H1 (cell line): ENCODE measurements at regions not wholly inside any gene's neighbourhood (a gene's known extent, or its start where the extent isn't known, plus 50 kb on each side); places are given as distances from the start of the nearest gene placed in this dataset.

ENCODE experiments used
- ATF2 ChIP-seq: IDR thresholded peaks from 2 replicates; pipeline ENCODE4 v1.6.1; 2012; ENCODE audit warnings: low read length, inconsistent platforms
- CEBPB ChIP-seq: IDR thresholded peaks from 2 replicates; pipeline ENCODE4 v1.6.1; 2012; ENCODE audit warnings: low read depth, low read length
- CTCF ChIP-seq, 3 experiments: IDR thresholded peaks; 1 replicate in 2 of 3; 2 replicates in 1 of 3; pipeline versions ENCODE4 v1.5.1 to v1.6.1; 2011; ENCODE audit warnings: low read length in 3 of 3, mild to moderate bottlenecking in 3 of 3, inconsistent platforms in 2 of 3, low read depth in 1 of 3, moderate library complexity in 1 of 3; ENCODE audit not compliant: insufficient read depth in 1 of 3; ENCODE audit errors: control extremely low read depth in 1 of 3
- KDM5A ChIP-seq: fragments of 200-600 bp; IDR thresholded peaks from 2 replicates; pipeline ENCODE4 v1.7.1; 2012; ENCODE audit warnings: mild to moderate bottlenecking, low read length, inconsistent platforms, mixed read lengths
- PHF8 ChIP-seq: fragments of 200-600 bp; sonication (generic); conservative IDR thresholded peaks from 2 replicates; pipeline ENCODE4 v1.7.1; 2012; ENCODE audit warnings: low read depth, mild to moderate bottlenecking, inconsistent platforms, low read length, moderate library complexity
- RXRA ChIP-seq: IDR thresholded peaks from 2 replicates; pipeline ENCODE4 v1.6.1; 2011; ENCODE audit warnings: low read depth, mild to moderate bottlenecking, low read length, moderate library complexity; ENCODE audit not compliant: insufficient read depth
- TF ChIP-seq, protein P1 (sequence below): fragments of 300-600 bp; sonication (generic); IDR thresholded peaks from 2 replicates; pipeline ENCODE4 v1.7.1; 2012; ENCODE audit warnings: low read length, moderate library complexity, mild to moderate bottlenecking, inconsistent platforms; ENCODE audit not compliant: insufficient replicate concordance

- TF ChIP-seq, protein P1, sequence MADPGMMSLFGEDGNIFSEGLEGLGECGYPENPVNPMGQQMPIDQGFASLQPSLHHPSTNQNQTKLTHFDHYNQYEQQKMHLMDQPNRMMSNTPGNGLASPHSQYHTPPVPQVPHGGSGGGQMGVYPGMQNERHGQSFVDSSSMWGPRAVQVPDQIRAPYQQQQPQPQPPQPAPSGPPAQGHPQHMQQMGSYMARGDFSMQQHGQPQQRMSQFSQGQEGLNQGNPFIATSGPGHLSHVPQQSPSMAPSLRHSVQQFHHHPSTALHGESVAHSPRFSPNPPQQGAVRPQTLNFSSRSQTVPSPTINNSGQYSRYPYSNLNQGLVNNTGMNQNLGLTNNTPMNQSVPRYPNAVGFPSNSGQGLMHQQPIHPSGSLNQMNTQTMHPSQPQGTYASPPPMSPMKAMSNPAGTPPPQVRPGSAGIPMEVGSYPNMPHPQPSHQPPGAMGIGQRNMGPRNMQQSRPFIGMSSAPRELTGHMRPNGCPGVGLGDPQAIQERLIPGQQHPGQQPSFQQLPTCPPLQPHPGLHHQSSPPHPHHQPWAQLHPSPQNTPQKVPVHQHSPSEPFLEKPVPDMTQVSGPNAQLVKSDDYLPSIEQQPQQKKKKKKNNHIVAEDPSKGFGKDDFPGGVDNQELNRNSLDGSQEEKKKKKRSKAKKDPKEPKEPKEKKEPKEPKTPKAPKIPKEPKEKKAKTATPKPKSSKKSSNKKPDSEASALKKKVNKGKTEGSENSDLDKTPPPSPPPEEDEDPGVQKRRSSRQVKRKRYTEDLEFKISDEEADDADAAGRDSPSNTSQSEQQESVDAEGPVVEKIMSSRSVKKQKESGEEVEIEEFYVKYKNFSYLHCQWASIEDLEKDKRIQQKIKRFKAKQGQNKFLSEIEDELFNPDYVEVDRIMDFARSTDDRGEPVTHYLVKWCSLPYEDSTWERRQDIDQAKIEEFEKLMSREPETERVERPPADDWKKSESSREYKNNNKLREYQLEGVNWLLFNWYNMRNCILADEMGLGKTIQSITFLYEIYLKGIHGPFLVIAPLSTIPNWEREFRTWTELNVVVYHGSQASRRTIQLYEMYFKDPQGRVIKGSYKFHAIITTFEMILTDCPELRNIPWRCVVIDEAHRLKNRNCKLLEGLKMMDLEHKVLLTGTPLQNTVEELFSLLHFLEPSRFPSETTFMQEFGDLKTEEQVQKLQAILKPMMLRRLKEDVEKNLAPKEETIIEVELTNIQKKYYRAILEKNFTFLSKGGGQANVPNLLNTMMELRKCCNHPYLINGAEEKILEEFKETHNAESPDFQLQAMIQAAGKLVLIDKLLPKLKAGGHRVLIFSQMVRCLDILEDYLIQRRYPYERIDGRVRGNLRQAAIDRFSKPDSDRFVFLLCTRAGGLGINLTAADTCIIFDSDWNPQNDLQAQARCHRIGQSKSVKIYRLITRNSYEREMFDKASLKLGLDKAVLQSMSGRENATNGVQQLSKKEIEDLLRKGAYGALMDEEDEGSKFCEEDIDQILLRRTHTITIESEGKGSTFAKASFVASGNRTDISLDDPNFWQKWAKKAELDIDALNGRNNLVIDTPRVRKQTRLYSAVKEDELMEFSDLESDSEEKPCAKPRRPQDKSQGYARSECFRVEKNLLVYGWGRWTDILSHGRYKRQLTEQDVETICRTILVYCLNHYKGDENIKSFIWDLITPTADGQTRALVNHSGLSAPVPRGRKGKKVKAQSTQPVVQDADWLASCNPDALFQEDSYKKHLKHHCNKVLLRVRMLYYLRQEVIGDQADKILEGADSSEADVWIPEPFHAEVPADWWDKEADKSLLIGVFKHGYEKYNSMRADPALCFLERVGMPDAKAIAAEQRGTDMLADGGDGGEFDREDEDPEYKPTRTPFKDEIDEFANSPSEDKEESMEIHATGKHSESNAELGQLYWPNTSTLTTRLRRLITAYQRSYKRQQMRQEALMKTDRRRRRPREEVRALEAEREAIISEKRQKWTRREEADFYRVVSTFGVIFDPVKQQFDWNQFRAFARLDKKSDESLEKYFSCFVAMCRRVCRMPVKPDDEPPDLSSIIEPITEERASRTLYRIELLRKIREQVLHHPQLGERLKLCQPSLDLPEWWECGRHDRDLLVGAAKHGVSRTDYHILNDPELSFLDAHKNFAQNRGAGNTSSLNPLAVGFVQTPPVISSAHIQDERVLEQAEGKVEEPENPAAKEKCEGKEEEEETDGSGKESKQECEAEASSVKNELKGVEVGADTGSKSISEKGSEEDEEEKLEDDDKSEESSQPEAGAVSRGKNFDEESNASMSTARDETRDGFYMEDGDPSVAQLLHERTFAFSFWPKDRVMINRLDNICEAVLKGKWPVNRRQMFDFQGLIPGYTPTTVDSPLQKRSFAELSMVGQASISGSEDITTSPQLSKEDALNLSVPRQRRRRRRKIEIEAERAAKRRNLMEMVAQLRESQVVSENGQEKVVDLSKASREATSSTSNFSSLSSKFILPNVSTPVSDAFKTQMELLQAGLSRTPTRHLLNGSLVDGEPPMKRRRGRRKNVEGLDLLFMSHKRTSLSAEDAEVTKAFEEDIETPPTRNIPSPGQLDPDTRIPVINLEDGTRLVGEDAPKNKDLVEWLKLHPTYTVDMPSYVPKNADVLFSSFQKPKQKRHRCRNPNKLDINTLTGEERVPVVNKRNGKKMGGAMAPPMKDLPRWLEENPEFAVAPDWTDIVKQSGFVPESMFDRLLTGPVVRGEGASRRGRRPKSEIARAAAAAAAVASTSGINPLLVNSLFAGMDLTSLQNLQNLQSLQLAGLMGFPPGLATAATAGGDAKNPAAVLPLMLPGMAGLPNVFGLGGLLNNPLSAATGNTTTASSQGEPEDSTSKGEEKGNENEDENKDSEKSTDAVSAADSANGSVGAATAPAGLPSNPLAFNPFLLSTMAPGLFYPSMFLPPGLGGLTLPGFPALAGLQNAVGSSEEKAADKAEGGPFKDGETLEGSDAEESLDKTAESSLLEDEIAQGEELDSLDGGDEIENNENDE, result no peak
- no peak for TF ChIP-seq PHF8
- TF ChIP-seq KDM5A, result no peak
- no peak for TF ChIP-seq CTCF (IDR thresholded peaks at IDR 0.05; ENCODE audit: control extremely low read depth in 1 of 3, insufficient read depth in 1 of 3, low read depth in 1 of 3, low read length in 3 of 3)
- TF ChIP-seq RXRA, result no peak
- TF ChIP-seq CEBPB, result no peak
- TF ChIP-seq ATF2, result no peak
Observed at GRCh38 chr6:105573138-105573537, 170.3 kb upstream of the PREP start (continued).
